ENCODE measurements at regions not wholly inside any gene's neighbourhood (a gene's known extent, or its start where the extent isn't known, plus 50 kb on each side); places are given as distances from the start of the nearest gene placed in this dataset.

GRCh38 chr11:39037611-39038010 is 2421.8 kb downstream of the LRRC4C start:
- intact Hi-C loops (cut with DNase I): no loop called here
- no peak overlapping the region for H3K4me3 ChIP-seq
- no peak for DNase-seq
- H3K9me3 ChIP-seq: no peaks in the 10 kb centered on the region
- H3K36me3 ChIP-seq: no peaks in the 10 kb centered on the region
- TF ChIP-seq POLR2A (IDR thresholded peaks at IDR 0.05): no peak
- H3K4me1 ChIP-seq (ENCODE audit: insufficient read depth): no peaks in the 10 kb centered on the region
- H3K27ac ChIP-seq: no peak overlapping the region
- no peaks in the 10 kb centered on the region for H3K27me3 ChIP-seq

GRCh38 chr11:39036021-39036420 is 2423.4 kb downstream of the LRRC4C start:
- no peak for DNase-seq
- no peak overlapping the region for H3K27ac ChIP-seq
- no peaks in the 10 kb centered on the region for H3K4me1 ChIP-seq (ENCODE audit: insufficient read depth)
- no peaks in the 10 kb centered on the region for H3K9me3 ChIP-seq
- no peak overlapping the region for H3K4me3 ChIP-seq
- TF ChIP-seq, protein P1, sequence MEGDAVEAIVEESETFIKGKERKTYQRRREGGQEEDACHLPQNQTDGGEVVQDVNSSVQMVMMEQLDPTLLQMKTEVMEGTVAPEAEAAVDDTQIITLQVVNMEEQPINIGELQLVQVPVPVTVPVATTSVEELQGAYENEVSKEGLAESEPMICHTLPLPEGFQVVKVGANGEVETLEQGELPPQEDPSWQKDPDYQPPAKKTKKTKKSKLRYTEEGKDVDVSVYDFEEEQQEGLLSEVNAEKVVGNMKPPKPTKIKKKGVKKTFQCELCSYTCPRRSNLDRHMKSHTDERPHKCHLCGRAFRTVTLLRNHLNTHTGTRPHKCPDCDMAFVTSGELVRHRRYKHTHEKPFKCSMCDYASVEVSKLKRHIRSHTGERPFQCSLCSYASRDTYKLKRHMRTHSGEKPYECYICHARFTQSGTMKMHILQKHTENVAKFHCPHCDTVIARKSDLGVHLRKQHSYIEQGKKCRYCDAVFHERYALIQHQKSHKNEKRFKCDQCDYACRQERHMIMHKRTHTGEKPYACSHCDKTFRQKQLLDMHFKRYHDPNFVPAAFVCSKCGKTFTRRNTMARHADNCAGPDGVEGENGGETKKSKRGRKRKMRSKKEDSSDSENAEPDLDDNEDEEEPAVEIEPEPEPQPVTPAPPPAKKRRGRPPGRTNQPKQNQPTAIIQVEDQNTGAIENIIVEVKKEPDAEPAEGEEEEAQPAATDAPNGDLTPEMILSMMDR (IDR thresholded peaks at IDR 0.05): no peak
- no peak for TF ChIP-seq EP300 (IDR thresholded peaks at IDR 0.05)
- no peak for TF ChIP-seq POLR2A (IDR thresholded peaks at IDR 0.05)
- 52 to 86% (median 80%) methylated on average over 1 of the region's 1 CpG for WGBS, 3 donors
- intact Hi-C loops (cut with DNase I): no loop called here
- no peaks in the 10 kb centered on the region for H3K36me3 ChIP-seq
- H3K27me3 ChIP-seq: no peaks in the 10 kb centered on the region

DNA sequence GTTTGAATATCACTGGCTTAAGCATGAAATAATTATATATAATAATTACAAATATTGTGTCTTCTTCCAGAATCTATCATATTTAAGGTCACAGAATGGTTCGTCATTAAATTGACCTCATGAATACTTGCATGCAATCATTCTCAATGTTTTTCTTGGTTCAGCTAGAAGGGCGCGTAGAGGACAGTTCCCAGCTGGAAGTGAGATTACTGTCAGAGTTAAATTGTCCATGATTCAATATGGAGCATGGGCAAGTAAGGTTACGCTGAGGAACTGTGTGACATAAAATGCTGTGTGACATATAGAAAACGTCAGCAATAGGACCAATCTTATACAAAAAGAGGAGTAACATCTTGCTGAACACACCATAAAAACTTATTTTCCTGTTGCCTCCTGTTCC is 2423.5 kb upstream of the RAG2 start:
- TF ChIP-seq, protein P1 (IDR thresholded peaks at IDR 0.05): no peak
- TF ChIP-seq EP300 (IDR thresholded peaks at IDR 0.05): no peak
- TF ChIP-seq POLR2A (IDR thresholded peaks at IDR 0.05): no peak
- H3K4me1 ChIP-seq (ENCODE audit: insufficient read depth): no peaks in the 10 kb centered on the region
- H3K27ac ChIP-seq: no peak overlapping the region
- 59 to 66% (median 63%) methylated on average over 5 of the region's 5 CpGs for WGBS, 3 donors
- H3K4me3 ChIP-seq: no peak overlapping the region
- DNase-seq: no peak
- no peaks in the 10 kb centered on the region for H3K36me3 ChIP-seq
- no peaks in the 10 kb centered on the region for H3K9me3 ChIP-seq
- intact Hi-C loops (cut with DNase I): no loop called here
- no peaks in the 10 kb centered on the region for H3K27me3 ChIP-seq

DNA sequence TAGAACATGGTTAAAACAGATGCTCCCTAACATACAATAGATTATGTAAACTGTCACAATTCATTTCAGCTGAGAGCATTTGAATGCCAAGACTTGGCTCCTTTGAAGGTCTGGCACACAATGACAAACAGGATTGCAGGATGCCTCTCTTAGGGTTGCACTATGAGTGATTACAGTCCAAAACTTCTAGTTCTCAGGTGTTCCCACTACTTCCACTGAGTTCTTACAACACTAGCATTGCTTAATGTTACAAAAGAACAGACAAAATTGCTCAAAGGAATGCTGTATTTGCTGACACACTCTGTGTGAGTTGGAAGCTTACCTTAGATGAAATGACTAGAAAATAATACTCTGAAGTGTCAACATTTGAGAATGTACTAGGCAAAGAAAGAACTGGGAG is 2413.8 kb upstream of the RAG2 start:
- Histone ChIP-seq H3K4me1 (ENCODE audit: insufficient read depth) (no peaks in the 10 kb centered on the region), H3K27me3 (no peaks in the 10 kb centered on the region), H3K36me3 (no peaks in the 10 kb centered on the region), H3K9me3 (no peaks in the 10 kb centered on the region), H3K27ac (no peak overlapping the region), H3K4me3 (no peak overlapping the region)
- TF ChIP-seq POLR2A (IDR thresholded peaks at IDR 0.05) (no peak), EP300 (IDR thresholded peaks at IDR 0.05) (no peak)
- TF ChIP-seq, protein P1 (IDR thresholded peaks at IDR 0.05): no peak
- intact Hi-C loops (cut with DNase I): no loop called here
- no peak for DNase-seq

DNA sequence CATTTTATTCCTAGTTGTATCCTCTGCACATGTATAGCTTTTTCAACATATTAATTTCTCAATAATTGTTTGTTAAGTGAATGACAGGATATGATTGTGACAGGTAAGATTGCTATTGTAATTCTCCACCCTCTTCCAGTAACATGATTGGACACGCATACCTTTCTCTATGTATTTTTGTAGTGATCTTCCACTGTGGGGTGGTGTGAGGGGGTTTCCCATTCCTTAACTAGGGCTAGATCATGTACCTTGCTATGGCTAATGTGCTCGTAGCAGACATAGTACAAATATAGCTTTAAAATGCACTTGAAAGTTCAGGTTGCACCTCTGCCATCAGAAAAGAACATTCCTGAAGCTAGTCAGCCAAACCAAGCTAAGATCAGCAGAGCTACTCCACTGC is 2392.8 kb upstream of the RAG2 start:
- H3K9me3 ChIP-seq: no peaks in the 10 kb centered on the region
- DNase-seq: no peak
- H3K36me3 ChIP-seq: no peaks in the 10 kb centered on the region
- no peak overlapping the region for H3K27ac ChIP-seq
- H3K4me1 ChIP-seq (ENCODE audit: insufficient read depth): no peaks in the 10 kb centered on the region
- no peaks in the 10 kb centered on the region for H3K27me3 ChIP-seq
- no peak overlapping the region for H3K4me3 ChIP-seq
- TF ChIP-seq, protein P1 (IDR thresholded peaks at IDR 0.05): no peak
- TF ChIP-seq POLR2A (IDR thresholded peaks at IDR 0.05): no peak
- TF ChIP-seq EP300 (IDR thresholded peaks at IDR 0.05): no peak
- 74 to 87% (median 79%) methylated on average over 2 of the region's 2 CpGs for WGBS, 3 donors
- intact Hi-C loops (cut with DNase I): no loop called here

All from ovary (tissue), 7 donors.